Stimulated activated CD8-positive, alpha-beta memory T cell treated with anti-CD3 and anti-CD28 coated beads, Interleukin-12 subunit alpha, Interleukin-12 subunit beta, amount 100 ng/mL, for 24 hours (primary cell): ENCODE measurements at regions not wholly inside any gene's neighbourhood (a gene's known extent, or its start where the extent isn't known, plus 50 kb on each side); places are given as distances from the start of the nearest gene placed in this dataset.

ENCODE experiments used
- DNase-seq: peaks from one replicate; pipeline ENCODE4 v3.0.0-alpha.2; 2020; ENCODE audit errors: extremely low read depth

GRCh38 chrX:20477219-20477618, 210.5 kb upstream of the RPS6KA3 start:
- no peak for DNase-seq

- no peak for DNase-seq
These were observed 206.0 kb upstream of the RPS6KA3 start for GRCh38 chrX:20472620-20473258.

- DNase-seq: no peak
These were observed 205.4 kb upstream of the RPS6KA3 start for GRCh38 chrX:20472148-20472547.

- no peak for DNase-seq
These were observed 204.8 kb upstream of the RPS6KA3 start for GRCh38 chrX:20471483-20471882.

GRCh38 chrX:20463296-20464075, 196.8 kb upstream of the RPS6KA3 start:
- DNase-seq: no peak

- no peak for DNase-seq
These were observed 194.9 kb upstream of the RPS6KA3 start for GRCh38 chrX:20461576-20461975.

GRCh38 chrX:20461002-20461401, 194.3 kb upstream of the RPS6KA3 start:
- DNase-seq: no peak

- no peak for DNase-seq
These were observed 193.0 kb upstream of the RPS6KA3 start for GRCh38 chrX:20459410-20460350.

- no peak for DNase-seq
These were observed 190.3 kb upstream of the RPS6KA3 start for GRCh38 chrX:20456971-20457370.

- DNase-seq: no peak
These were observed 188.3 kb upstream of the RPS6KA3 start for GRCh38 chrX:20455001-20455400.

GRCh38 chrX:20454117-20454516, 187.4 kb upstream of the RPS6KA3 start:
- no peak for DNase-seq

- no peak for DNase-seq
These were observed 185.8 kb upstream of the RPS6KA3 start for GRCh38 chrX:20452487-20452886.

- no peak for DNase-seq
These were observed 185.2 kb upstream of the RPS6KA3 start for GRCh38 chrX:20451929-20452328.

- DNase-seq: no peak
These were observed 178.4 kb upstream of the RPS6KA3 start for GRCh38 chrX:20445109-20445508.

GRCh38 chrX:20442597-20442996, 175.9 kb upstream of the RPS6KA3 start:
- DNase-seq: peak; percentile 43

GRCh38 chrX:20441123-20441522, 174.4 kb upstream of the RPS6KA3 start:
- DNase-seq: no peak

- no peak for DNase-seq
These were observed 172.3 kb upstream of the RPS6KA3 start for GRCh38 chrX:20438871-20439526.

GRCh38 chrX:20437683-20438082, 171.0 kb upstream of the RPS6KA3 start:
- DNase-seq: no peak

- DNase-seq: no peak
These were observed 169.2 kb upstream of the RPS6KA3 start for GRCh38 chrX:20435913-20436312.

GRCh38 chrX:20434986-20435385, 168.3 kb upstream of the RPS6KA3 start:
- DNase-seq: no peak

- DNase-seq: no peak
These were observed 166.7 kb upstream of the RPS6KA3 start for GRCh38 chrX:20433388-20433775.
